Osteocyte (in vitro differentiated cells): ENCODE measurements at regions not wholly inside any gene's neighbourhood (a gene's known extent, or its start where the extent isn't known, plus 50 kb on each side); places are given as distances from the start of the nearest gene placed in this dataset.

Source experiments
- DNase-seq: peaks from one replicate; pipeline ENCODE4 v3.0.0; 2021; ENCODE audit warnings: mixed read lengths; ENCODE audit not compliant: unreplicated experiment; ENCODE audit errors: extremely low spot score
- H3K27ac Mint-ChIP-seq: one replicate; pipeline ENCODE4 v1.8.0; 2021; ENCODE audit warnings: mild to moderate bottlenecking, mixed read lengths; ENCODE audit not compliant: unreplicated experiment
- H3K27me3 Mint-ChIP-seq: one replicate; pipeline ENCODE4 v1.8.0; 2021; ENCODE audit warnings: mixed read lengths; ENCODE audit not compliant: unreplicated experiment
- H3K36me3 Mint-ChIP-seq: one replicate; pipeline ENCODE4 v1.8.0; 2021; ENCODE audit warnings: mixed read lengths; ENCODE audit not compliant: unreplicated experiment
- H3K4me1 Mint-ChIP-seq: one replicate; pipeline ENCODE4 v1.8.0; 2021; ENCODE audit warnings: mixed read lengths; ENCODE audit not compliant: unreplicated experiment
- H3K4me3 Mint-ChIP-seq: one replicate; pipeline ENCODE4 v1.8.0; 2021; ENCODE audit warnings: mild to moderate bottlenecking, moderate library complexity, mixed read lengths; ENCODE audit not compliant: unreplicated experiment
- H3K9me3 Mint-ChIP-seq: one replicate; pipeline ENCODE4 v1.8.0; 2021; ENCODE audit warnings: mixed read lengths; ENCODE audit not compliant: unreplicated experiment
- TF ChIP-seq, protein P1 (sequence below): fragments of 200-600 bp; sonication (generic); IDR thresholded peaks from 2 replicates; pipeline ENCODE4 v1.5.0; 2021; ENCODE audit warnings: antibody characterized with exemption, mild to moderate bottlenecking, moderate library complexity

DNA sequence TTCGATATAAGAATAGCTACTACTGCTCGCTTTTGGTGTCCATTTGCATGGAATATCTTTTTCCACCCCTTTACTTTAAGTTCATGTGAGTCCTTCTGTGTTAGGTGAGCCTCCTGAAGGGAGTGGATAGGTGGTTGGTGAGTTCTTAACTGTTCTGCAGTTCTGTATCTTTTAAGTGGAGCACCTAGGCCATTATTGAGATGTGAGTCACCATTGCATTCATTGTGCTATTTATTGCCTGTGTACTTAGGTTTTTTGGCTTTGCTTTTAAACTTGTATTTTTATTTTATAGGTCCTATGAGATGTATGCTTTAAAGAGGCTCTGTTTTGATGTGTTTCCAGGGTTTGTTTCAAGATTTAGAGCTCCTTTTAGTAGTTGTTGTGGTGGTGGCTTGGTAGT, 1430.8 kb downstream of the REEP3 start:
- TF ChIP-seq, protein P1, sequence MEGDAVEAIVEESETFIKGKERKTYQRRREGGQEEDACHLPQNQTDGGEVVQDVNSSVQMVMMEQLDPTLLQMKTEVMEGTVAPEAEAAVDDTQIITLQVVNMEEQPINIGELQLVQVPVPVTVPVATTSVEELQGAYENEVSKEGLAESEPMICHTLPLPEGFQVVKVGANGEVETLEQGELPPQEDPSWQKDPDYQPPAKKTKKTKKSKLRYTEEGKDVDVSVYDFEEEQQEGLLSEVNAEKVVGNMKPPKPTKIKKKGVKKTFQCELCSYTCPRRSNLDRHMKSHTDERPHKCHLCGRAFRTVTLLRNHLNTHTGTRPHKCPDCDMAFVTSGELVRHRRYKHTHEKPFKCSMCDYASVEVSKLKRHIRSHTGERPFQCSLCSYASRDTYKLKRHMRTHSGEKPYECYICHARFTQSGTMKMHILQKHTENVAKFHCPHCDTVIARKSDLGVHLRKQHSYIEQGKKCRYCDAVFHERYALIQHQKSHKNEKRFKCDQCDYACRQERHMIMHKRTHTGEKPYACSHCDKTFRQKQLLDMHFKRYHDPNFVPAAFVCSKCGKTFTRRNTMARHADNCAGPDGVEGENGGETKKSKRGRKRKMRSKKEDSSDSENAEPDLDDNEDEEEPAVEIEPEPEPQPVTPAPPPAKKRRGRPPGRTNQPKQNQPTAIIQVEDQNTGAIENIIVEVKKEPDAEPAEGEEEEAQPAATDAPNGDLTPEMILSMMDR, result no peak
- Mint-ChIP-seq H3K4me1 (no peaks in the 10 kb centered on the region), H3K36me3 (no peaks in the 10 kb centered on the region), H3K27ac (no peak overlapping the region), H3K9me3 (peaks cover 35% of the 10 kb centered on the region), H3K27me3 (no peaks in the 10 kb centered on the region), H3K4me3 (no peak overlapping the region)
- DNase-seq, result no peak

GRCh38 chr10:64956441-64956840, 1435.2 kb downstream of the REEP3 start:
- H3K36me3 Mint-ChIP-seq, result no peaks in the 10 kb centered on the region
- no peak overlapping the region for H3K27ac Mint-ChIP-seq
- DNase-seq, result no peak
- no peak overlapping the region for H3K4me3 Mint-ChIP-seq
- TF ChIP-seq, protein P1, result no peak
- no peaks in the 10 kb centered on the region for H3K4me1 Mint-ChIP-seq
- no peaks in the 10 kb centered on the region for H3K27me3 Mint-ChIP-seq
- H3K9me3 Mint-ChIP-seq, result peaks cover 15% of the 10 kb centered on the region

- Mint-ChIP-seq H3K9me3 (peaks cover 9% of the 10 kb centered on the region), H3K27ac (no peak overlapping the region), H3K4me3 (no peak overlapping the region), H3K4me1 (no peaks in the 10 kb centered on the region), H3K27me3 (no peaks in the 10 kb centered on the region), H3K36me3 (no peaks in the 10 kb centered on the region)
- no peak for DNase-seq
- TF ChIP-seq, protein P1, result no peak
Observed at GRCh38 chr10:64959116-64959515, 1437.9 kb downstream of the REEP3 start.

- H3K9me3 Mint-ChIP-seq, result peaks cover 13% of the 10 kb centered on the region
- H3K4me3 Mint-ChIP-seq, result no peak overlapping the region
- H3K27ac Mint-ChIP-seq, result no peak overlapping the region
- no peaks in the 10 kb centered on the region for H3K36me3 Mint-ChIP-seq
- DNase-seq, result no peak
- no peaks in the 10 kb centered on the region for H3K4me1 Mint-ChIP-seq
- H3K27me3 Mint-ChIP-seq, result no peaks in the 10 kb centered on the region
- TF ChIP-seq, protein P1, result no peak
Observed at GRCh38 chr10:64959883-64960282, 1438.7 kb downstream of the REEP3 start.

- no peaks in the 10 kb centered on the region for H3K4me1 Mint-ChIP-seq
- H3K27me3 Mint-ChIP-seq, result no peaks in the 10 kb centered on the region
- no peaks in the 10 kb centered on the region for H3K36me3 Mint-ChIP-seq
- H3K9me3 Mint-ChIP-seq, result no peaks in the 10 kb centered on the region
- no peak for DNase-seq
- H3K4me3 Mint-ChIP-seq, result no peak overlapping the region
- TF ChIP-seq, protein P1, result no peak
- no peak overlapping the region for H3K27ac Mint-ChIP-seq
Observed at GRCh38 chr10:64973391-64973790, 1452.2 kb downstream of the REEP3 start.
